NCI-H2107 treated with DMSO at 0.1 percent for 48 hours (cell line): ENCODE measurements at regions not wholly inside any gene's neighbourhood (a gene's known extent, or its start where the extent isn't known, plus 50 kb on each side); places are given as distances from the start of the nearest gene placed in this dataset.

Experiments
- DNase-seq: peaks from one replicate; lab custom pipeline; 2025; ENCODE audit not compliant: unreplicated experiment; lab: John Stamatoyannopoulos, UW

GRCh38 chr11:41849250-41849649 is 389.8 kb upstream of the LRRC4C start:
- no peak for DNase-seq

GRCh38 chr11:41851743-41852142 is 392.3 kb upstream of the LRRC4C start:
- no peak for DNase-seq

GRCh38 chr11:41861838-41862237 is 402.4 kb upstream of the LRRC4C start:
- no peak for DNase-seq

- DNase-seq, result no peak
Observed at GRCh38 chr11:41866525-41866924, 407.1 kb upstream of the LRRC4C start.

GRCh38 chr11:41868606-41869005 is 409.2 kb upstream of the LRRC4C start:
- no peak for DNase-seq

GRCh38 chr11:41872426-41872825 is 413.0 kb upstream of the LRRC4C start:
- no peak for DNase-seq

GRCh38 chr11:41872870-41873269 is 413.4 kb upstream of the LRRC4C start:
- DNase-seq, result no peak

GRCh38 chr11:41878095-41878494 is 418.6 kb upstream of the LRRC4C start:
- DNase-seq, result no peak

GRCh38 chr11:41879214-41879613 is 419.8 kb upstream of the LRRC4C start:
- DNase-seq, result no peak

GRCh38 chr11:41895081-41895480 is 435.6 kb upstream of the LRRC4C start:
- no peak for DNase-seq

GRCh38 chr11:41897991-41898390 is 438.5 kb upstream of the LRRC4C start:
- no peak for DNase-seq

- DNase-seq, result no peak
Observed at GRCh38 chr11:41917900-41918299, 458.4 kb upstream of the LRRC4C start.

GRCh38 chr11:41920374-41920773 is 460.9 kb upstream of the LRRC4C start:
- DNase-seq, result no peak

GRCh38 chr11:41921746-41922390 is 462.4 kb upstream of the LRRC4C start:
- no peak for DNase-seq

GRCh38 chr11:41926339-41926738 is 466.9 kb upstream of the LRRC4C start:
- DNase-seq, result no peak

- DNase-seq, result no peak
Observed at GRCh38 chr11:41935241-41935640, 475.8 kb upstream of the LRRC4C start.

GRCh38 chr11:41935795-41936194 is 476.3 kb upstream of the LRRC4C start:
- no peak for DNase-seq

- DNase-seq, result no peak
Observed at GRCh38 chr11:41943656-41944055, 484.2 kb upstream of the LRRC4C start.

- no peak for DNase-seq
Observed at GRCh38 chr11:41947392-41947791, 487.9 kb upstream of the LRRC4C start.

- no peak for DNase-seq
Observed at GRCh38 chr11:41950470-41951143, 491.2 kb upstream of the LRRC4C start.

- DNase-seq, result no peak
Observed at GRCh38 chr11:41954034-41954433, 494.6 kb upstream of the LRRC4C start.

GRCh38 chr11:41955066-41955465 is 495.6 kb upstream of the LRRC4C start:
- no peak for DNase-seq
